GM18951 (cell line): ENCODE measurements at regions not wholly inside any gene's neighbourhood (a gene's known extent, or its start where the extent isn't known, plus 50 kb on each side); places are given as distances from the start of the nearest gene placed in this dataset.
"Not testable (repeated sequence)": the region's sequence is repeated elsewhere in the genome, so short reads cannot be mapped to it uniquely, and the experiment has no call there.

Experiments used
- POLR2A ChIP-seq: IDR thresholded peaks from 4 replicates; pipeline ENCODE4 v1.6.1; 2011; ENCODE audit warnings: mild to moderate bottlenecking; ENCODE audit not compliant: insufficient read length, insufficient read depth; ENCODE audit errors: extremely low read depth
- in situ Hi-C: fragments of 300-500 bp; cut with MboI; formaldehyde crosslinking; loops from one replicate; pipeline ENCODE4 v1.12.0; 2022; ENCODE audit warnings: low sequenced_read_pairs, mixed read lengths, inconsistent platforms; ENCODE audit not compliant: unreplicated experiment

DNA sequence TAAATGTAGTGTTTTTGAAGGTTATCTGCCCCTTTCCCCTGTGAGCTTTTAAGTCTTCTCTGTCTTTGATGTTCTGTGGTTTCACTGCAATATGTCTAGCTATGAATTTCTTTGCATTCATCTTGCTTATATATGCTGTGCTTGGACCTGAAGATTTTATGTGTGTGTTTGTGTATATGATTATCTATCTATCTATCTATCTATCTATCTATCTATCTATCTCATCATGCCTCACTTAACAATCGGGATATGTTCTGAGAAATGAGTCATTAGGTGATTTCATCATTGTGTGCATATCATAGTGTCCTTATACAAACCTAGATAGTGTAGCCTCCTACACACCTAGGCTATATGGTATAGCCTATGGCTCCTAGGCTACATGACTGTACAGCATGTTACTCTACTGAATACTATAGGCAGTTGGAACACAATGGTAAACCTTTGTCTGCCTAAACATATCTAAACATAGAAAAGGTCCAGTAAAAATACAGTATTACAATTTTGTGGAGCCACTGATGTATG lies 173.9 kb downstream of the NPIPA7 start:
- in situ Hi-C loops, result not testable (repeated sequence)

DNA sequence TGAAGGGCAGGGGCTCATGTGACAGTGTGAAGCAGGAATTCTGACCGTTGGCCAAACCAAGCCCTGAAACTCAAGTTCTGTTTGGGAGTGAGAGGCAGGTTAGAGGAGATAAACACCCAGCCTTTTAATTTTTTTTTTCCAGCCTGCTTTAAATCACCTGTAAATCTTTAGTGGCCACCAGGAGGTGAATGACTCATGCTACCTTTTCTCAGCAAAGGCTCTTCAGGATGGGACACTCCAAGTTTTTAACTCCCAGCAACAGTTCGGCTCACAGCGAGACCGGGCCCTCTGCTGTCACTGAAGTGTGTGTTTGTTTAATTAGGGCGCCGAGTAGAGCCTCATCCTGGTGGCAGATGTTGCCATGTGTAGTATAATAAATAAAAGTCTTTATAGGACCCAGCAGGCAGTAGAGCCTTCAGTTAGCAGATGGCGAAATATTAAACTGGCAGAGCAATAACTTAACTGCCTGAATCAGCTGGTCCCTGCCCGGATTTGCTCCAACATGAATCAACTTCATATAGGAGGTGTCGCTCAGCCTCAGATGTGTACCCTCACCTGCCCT lies 180.3 kb downstream of the NPIPA7 start:
- in situ Hi-C loops, result not testable (repeated sequence)

DNA sequence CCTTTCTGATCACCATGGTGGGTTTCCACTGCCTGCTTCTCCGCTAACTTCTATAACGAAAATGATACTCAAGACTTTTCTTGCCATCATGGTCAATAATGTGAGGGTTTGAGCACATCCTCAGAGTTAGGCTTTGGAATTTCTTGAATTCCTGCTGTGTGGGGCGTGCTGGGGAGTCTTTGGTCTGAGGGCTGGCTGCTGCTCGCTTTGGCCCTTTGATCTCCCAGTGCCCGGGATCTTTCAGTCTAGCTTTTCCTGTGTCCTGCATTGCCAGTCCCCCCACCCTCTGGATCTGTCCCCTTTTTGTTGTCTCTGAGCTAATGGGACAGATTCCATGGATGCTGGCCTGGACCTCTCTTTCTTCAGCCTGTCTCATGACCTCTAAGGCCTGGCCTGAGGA lies 182.6 kb downstream of the NPIPA7 start:
- in situ Hi-C loops, result not testable (repeated sequence)

DNA sequence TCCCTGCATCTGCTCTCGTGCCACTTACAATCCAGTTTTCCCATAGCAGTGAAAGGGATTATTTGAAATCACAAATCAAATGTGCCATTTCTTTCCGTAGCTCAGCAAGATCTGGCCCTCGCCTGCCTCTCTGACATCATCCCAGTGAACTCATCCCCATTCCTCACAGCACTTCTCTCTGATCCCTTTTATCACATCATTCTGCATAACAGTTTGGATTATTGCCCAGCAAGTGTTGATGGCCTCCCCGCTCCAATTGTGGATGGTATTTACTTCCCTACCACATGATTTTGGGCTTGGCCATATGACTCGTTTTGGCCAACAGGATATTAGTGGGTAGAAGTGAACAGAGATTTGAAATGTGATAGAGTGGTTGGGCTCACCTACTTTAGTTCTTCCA lies 185.0 kb downstream of the NPIPA7 start:
- in situ Hi-C loops, result not testable (repeated sequence)

DNA sequence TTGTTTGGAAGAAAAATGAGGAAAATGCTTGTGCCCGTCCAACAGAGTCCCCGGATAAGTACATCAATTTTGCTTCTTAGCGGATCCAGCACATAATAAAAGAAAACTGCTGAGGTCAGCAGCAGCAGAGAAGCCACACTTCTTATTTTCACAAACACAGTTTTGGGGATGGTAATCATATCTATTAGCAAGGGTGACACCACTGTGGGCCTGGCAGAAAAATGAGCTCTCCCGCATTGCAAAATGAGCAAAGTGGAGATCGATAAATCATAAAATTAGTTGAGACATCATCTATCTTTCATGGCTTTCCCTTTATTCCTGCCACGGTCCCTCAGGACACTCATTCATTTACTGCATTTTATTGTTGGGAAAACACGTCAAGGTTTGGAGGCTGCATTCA lies 186.4 kb downstream of the NPIPA7 start:
- in situ Hi-C loops, result not testable (repeated sequence)

DNA sequence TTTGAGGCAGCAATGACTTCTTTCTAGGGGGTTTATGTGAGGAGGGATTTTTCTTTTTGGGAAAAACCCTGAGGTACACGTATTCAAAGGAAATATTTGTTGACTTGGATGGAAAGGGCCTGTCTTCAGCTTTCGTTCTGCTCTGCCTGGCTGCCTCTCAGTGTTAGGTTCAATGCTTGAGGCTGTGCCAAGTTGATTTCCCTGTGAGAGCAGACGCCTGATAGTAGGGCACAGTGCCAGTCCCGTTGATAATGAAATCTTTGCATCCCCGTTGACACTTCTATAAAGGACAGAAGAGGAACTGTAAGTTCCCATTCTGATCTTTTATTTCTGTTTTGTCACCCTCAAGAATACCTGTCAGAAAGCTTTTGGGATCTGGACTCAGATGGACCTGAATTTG lies 191.1 kb downstream of the NPIPA7 start:
- in situ Hi-C loops, result not testable (repeated sequence)

DNA sequence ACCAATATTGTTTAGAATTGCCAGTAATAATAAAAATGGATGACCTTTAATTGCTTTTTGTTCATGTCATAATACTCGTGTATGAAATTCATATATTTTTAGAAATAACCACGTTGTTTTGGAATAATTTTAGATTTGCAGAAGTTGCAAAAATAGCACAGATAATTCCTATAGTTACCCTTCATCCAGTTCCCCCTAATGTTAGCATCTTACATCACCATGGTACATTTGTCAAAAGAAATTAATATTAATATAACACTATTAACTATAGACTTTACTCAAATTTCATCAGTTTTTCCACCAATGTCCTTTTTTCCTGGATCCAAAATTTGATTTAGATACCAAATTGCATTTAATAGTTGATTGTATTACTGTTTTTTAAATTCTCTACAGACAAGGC lies 191.9 kb downstream of the NPIPA7 start:
- in situ Hi-C loops, result not testable (repeated sequence)

DNA sequence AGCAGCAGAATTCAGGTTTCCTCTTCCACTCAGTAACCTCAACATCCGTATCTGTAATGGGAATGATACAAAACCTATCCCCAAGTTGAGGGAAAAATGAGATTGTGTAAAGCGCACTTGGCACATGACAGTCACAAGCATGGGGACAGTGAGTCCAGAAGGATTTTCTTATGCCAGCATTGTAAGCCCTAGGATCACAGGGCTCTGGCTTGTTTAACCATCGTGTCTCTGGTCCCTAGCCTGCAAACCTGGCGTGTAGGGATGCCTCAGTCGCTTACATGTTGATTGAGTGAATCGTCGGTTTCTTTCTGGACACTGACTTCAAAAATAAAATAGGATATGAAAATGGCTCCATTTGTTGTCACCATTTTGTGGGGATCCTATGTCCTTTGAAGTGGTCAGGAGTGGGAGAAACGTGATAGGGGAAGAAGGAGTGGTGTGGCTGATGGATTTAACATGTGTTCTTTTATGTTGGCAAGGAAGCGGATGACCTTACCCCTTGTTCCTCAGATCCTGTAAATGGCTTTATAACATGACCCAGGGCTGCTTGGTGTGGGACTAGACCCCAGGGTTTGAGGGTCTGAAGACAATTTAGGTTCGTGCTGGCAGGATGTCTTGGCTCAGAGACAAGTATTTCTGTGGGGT lies 193.3 kb downstream of the NPIPA7 start:
- in situ Hi-C loops, result not testable (repeated sequence)

DNA sequence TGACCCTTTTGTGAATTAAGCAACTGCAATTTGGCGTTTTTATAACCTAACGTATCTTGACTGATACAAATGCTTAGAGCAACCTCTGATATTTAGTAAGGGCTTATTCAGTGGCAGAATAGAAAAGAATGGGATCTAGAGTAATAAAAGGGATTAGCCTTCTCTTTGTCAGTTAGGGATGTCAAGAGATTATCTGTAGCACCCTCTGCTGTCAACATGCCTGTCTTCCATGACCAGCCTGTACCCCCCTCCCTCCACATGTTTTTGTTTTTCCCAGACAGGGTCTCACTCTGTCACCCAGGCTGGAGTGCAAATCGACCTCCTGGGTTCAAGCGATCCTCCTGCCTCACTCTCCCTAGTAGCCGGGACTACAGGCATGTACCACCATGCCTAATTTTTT lies 198.1 kb downstream of the NPIPA7 start:
- in situ Hi-C loops, result not testable (repeated sequence)

DNA sequence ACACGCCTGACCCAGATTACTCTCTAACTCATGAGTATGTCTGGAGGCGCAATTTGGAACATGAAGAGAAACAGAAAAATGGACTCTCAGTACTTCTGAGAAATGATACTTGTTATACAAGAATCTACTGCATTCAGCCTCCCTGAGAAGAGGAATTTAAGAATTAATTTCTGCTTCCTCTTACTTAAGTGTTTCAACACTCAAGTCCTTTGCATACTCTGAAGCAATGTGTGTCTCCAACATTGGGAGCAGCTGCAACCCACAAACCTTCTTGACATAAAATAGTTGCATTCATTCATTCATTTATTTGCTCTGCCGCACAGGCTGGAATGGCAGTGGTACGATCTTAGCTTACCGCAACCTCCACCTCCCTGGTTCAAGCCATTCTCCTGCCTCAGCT lies 199.8 kb downstream of the NPIPA7 start:
- in situ Hi-C loops, result no loop called here
- no peak for TF ChIP-seq POLR2A

DNA sequence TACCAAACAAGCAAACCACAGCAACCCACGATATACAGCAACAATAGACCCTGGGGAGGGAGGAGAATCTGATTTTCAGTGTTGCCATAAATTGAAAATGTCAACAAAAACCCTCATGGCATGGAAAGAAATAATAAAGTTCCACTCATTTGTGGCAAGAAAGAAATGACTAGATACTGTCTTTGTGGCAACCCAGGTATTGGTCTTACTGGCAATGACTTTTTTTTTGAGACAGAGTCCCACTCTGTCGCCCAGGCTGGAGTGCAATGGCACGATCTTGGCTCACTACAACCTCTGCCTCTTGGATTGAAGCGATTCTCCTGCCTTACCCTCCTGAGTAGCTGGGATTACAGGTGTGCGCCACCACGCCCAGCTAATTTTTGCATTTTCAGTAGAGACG lies 204.0 kb downstream of the NPIPA7 start:
- in situ Hi-C loops, result not testable (repeated sequence)

DNA sequence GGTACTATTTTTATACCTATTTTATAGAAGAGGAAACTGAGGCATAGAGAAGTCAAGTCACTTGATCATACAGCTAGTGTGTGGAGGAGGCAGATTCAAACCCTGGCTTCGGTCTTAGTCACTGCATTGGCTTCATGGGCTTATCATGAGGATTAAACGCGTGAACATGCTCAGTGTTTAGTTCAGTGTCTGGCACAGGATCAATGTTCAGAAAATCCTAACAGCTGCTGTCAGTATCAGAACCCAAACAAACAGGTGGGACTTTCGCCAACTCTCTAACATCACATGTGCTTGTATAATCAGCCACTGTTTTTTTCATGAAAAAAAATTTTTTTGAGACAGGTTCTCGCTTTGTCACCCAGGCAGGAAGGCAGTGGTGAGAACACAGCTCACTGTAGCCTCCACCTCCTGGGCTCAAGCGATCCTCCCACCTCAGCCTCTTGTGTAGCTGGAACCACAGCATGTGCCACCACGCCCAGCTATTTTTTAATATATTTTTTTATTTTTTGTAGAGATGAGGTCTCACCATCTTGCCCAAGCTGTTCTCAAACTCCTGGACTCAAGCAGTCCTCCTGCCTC lies 207.2 kb downstream of the NPIPA7 start:
- in situ Hi-C loops, result not testable (repeated sequence)

DNA sequence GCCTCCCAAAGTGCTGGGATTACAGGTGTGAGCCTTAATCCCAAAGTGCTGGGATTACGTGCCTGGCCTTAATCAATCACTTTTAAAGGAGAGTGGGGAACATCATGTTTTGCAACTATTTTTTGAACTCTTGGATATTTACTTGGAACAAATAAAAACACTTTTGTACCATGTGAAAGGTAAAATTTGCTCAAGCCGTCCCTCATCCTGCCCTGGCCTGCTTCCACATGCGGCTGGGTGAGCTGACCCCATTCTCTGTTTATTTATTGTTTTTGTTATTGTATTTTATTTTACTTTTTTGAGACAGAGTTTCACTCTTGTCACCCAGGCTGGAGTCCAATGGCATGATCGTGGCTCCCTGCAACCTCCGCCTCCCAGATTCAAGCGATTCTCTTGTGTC lies 208.0 kb downstream of the NPIPA7 start:
- in situ Hi-C loops, result not testable (repeated sequence)

DNA sequence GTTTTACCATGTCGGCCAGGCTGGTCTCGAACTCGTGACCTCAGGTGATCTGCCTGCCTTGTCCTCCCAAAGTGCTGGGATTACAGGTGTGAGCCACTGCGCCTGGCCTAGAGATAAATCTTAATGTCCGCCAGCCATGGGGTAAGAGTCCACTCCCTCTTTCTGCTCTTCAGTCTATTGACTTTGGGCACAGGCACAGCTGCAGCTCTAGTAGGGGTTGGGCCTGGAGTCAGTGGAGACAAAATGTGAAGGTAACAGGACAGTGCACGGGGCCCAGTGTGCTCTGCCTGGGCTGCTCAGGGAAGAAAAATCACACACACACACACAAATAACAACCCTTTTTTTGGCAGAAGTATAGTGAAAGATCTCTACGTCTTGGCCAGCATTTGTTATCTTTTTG lies 209.5 kb downstream of the NPIPA7 start:
- in situ Hi-C loops, result not testable (repeated sequence)

DNA sequence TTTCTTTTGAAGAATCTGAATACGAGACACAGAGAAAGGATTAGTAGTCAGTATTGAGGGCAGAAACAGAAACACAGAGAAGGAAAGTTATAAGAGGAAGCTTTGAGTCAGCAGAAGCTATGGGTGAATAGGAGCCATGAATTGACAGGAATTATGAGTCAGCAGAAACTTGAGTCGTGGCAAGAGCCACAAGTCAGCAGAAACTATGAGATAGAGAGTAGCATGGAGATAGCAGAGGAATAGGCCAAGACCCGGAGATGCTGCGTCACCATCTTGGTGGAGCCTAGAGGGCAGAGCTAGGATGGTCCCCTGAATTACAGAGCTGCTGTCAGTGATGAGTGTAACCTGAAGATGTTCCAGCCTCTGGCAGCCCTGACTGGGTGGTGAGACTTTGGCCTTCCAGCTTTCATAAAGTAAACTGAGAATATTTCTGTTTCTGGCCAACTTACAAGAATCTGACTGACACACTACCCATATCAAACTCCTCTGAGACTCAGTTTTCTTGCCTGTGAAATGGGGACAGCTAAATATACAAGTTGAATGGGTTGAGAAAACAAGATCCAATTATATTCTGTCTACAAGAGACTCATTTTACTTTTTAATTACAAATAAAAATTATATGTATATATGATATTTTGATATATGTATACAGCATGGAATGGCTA lies 211.8 kb downstream of the NPIPA7 start:
- in situ Hi-C loops, result not testable (repeated sequence)

DNA sequence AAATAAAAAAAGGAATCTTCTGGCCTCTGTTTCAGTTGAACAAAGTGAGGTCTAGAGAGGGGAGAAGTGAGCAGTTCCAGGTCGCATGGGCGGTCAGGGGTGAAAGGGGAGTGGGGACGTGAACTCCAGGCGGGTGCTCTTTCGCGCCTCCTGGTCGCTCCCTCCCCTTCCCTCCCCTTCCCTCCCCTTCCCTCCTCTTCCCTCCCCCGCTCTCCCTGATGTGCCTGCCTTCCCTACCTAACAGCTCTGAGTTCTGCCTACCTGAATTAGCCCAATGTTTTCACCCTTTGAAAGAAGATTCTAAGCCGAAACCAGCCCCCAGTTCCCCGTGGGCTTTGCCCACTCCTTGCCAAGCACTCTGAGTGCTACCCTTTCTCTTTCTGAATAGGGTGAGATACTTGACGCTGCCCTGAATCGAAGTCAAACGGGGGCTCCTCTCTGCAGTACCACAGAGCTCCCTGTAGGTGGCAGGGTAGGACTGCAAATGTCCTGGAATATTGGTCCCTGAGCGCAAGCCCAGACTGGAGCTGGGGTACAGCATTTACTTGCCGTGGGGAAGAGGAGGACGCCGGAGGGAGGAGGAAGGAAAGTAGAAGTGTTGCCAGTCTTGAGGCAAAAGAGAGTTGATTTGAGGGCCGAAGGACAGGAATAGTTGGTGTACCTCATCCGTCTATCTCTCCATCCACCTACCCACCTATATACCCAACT lies 214.4 kb downstream of the NPIPA7 start:
- in situ Hi-C loops, result not testable (repeated sequence)

DNA sequence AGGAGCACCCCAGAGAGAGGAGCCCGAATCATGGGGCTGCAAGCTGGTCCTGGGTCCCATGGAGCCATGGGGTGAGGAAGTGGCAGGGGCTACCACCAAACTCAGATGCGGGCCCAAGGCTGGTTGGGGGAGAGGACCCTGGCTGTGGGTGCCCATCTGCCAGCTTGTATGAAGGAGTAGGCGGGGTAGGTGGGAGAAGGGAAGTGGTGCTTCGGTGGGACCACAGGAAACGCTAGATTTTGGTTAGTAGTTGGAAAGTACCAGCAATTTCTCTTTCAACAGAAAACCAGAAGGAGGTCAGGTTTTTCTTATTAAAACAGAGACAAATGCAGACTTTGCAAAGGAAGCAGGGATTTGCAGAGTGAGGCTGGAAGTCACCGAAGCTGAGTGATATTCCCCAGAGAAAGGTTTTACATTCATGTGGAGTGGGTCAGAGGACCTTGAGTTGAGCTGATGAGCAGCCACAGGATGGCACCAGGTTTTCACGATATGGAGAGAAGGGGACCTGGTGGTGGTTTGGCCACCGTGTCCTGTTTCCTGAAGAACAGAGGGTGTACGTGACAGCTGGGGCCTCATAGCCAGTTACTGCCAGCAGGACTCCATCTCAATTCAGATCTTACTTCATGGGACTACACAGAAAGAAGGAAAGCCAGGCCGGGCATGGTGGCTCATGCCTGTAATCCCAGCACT lies 216.2 kb downstream of the NPIPA7 start:
- in situ Hi-C loops, result not testable (repeated sequence)

DNA sequence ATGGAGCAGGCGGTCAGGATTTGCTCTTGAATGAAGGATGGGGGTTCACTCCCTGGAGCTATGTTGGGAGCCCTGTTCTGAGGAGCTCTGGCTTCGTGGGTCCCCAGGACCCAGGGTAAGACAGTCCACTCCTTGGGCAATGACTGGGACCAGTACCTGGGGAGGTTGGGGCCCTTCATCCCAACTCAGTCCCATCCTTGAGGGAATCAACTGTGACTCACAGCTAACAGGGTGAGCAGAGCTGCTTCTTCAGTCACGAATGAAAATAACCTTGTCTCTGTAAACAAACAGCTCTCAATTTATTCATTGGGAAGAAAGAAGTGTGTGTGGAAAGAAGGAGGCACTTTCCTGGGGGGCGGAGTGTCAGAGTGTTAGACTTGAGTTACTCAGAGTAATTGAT lies 222.3 kb downstream of the NPIPA7 start:
- in situ Hi-C loops, result not testable (repeated sequence)

DNA sequence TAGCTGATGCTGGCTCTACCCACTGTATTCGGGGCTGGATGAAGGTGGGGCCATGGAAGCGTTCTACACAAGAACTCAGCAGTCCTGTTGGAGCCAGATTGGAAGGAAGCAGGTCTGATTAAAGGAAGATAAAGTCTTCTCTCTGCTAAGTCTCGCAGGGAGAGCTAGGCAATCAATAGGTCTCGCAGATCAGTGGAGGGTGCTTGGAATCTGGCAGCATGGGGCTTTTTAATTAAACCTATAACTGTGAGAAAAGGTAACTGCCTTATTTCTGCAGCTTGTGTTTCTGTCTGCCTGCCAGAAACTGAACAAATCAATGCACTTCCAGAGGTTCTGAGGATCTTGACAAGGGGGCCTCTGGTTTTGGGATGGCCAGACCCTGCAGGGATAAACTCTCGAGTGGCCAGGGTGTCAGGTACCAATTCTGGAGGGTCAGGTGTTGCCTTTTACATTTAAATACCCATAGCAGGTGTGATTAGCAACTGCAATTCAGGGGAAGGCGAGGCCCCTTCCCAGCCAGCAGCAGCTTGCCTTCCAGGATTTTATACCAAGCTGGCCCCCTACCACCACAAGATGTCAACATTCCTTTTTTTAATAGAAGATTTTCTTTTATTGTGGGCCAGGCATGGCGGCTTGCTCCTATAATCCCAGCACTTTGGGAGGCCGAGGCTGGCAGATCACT lies 228.6 kb downstream of the NPIPA7 start:
- in situ Hi-C loops, result not testable (repeated sequence)
